Stromal cell of bone marrow (primary cell): ENCODE measurements at regions not wholly inside any gene's neighbourhood (a gene's known extent, or its start where the extent isn't known, plus 50 kb on each side); places are given as distances from the start of the nearest gene placed in this dataset.

Source experiments
- DNase-seq: peaks from one replicate; pipeline ENCODE4 v3.0.0-alpha.2; 2012; ENCODE audit warnings: low read depth

GRCh38 chr5:98564836-98565235 lies 208.6 kb upstream of the RGMB start:
- no peak for DNase-seq

GRCh38 chr5:98568336-98568735 lies 205.1 kb upstream of the RGMB start:
- peak; percentile 61 for DNase-seq

GRCh38 chr5:98569288-98569687 lies 204.2 kb upstream of the RGMB start:
- no peak for DNase-seq

DNA sequence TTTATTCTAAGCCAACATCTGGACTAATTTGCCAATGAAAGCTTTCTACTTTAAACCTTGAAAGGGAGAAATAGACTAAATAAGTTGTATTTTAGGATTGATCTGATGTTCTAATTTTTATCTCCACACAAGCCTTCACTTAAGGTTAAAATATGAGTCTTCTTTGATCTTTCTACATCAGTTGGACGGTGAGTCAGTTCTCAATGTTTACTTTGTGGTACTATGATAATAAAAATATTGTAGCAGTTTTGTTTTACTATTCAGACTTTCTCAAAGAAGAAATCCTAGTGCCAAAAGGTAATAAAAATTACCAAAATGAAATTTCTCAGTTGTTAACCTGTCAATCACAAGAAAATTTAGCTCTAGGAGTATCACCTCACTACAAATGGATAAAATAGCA lies 203.5 kb upstream of the RGMB start:
- DNase-seq = peak; percentile 33

DNA sequence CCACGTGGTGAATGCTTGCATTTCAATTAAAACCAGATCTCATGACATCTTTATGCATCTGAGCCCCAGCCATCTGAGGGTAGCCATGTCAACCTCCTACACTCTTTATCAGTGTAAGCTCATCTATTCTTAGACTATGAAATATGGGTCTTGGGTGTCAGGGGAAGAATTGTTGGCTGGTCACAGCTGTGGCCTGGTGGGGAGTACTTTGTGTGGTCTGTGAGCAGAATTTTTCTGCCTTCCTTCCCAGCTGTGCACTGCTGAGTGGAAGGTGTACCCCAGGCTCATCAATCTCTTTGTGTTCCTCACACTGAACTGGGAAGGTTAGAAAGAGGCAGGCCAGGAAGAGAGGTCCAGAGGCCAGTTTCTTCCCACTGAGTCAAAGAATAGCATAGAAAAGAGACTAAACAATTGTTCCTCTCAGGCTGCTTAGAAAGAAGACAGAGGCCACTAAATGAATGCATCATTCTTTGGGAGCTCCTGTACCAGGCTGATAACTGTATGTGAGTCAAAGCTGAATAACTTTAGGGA lies 202.7 kb upstream of the RGMB start:
- no peak for DNase-seq

DNA sequence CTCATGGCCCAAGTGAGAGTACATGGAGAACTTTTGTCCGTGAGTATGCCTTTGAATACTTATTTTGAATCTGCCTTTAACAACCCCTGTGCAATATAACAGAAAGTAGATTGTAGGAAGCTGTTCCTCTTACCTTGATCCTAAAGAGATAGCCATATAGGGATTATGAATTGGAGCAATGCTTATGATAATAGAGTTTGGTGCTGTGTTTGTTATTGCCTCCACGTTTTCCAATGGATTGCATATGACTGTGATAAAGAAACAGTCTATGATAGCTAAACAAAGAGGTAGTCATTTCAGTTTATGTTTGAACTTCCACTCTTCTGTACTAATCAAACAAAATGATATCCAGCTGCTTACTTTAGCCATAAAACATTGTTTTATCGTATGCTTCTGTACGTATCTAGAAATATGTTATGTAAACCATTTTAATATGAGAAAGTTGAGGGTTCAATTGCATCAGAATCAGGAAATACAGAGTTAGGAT lies 199.6 kb upstream of the RGMB start:
- DNase-seq = no peak

DNA sequence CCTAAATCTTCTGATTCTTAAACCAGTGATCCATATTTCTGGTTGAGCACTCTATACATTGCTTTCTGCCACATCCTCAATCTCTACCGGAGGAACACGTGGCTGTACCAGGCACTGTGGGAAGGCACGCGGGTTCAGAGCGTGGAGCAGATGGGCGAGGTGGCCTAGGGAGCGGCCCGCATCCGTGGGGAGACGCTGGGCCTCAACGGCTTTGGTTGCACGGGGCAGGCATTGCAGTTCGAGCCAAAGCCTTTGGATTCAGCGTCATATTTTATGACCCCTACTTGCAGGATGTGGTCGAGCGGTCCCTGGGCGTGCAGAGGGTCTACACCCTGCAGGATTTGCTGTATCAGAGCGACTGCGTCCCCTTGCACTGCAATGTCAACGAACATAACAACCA lies 197.2 kb upstream of the RGMB start:
- no peak for DNase-seq

GRCh38 chr5:98578438-98578837 lies 195.0 kb upstream of the RGMB start:
- DNase-seq = no peak

DNA sequence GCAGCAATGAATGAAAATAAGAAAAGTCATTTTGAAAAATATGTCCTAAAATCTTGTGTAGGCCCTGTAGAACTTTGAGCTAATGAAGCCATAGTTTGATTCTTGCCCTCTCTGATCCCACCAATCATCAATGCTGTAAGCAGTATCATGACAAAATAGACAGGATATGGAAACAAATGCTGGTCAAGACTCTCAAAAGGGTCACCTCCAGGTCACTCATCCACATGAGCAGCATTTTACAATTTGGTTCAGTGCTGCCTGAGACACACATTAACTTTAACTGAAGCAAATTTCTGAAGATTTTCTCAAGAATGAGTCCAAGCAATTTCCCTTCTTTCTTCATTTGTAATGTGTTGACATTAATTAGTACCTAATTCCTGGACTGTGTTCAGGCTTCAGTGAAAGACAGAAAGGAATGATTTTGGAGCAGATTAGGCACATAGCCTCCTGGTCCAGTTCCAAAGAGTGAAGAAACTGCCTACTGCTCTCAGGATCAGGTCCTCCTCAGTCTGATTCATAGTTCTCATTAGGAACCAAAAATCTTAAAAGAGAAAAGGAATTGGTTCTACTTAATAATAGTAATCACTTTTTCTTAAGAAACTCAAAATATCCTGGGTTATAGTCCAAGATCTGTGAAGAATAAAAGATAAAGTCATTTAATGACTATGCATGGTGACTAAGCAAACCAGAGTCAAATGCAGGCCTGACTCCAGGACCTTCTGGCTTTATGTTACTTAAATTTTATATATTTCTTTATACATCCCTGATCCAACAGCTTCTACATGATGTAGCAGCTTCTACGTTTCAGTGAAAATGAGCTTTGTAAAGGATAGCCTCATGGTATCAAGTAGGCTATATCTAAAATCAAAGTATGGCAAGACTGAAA lies 192.1 kb upstream of the RGMB start:
- peak; percentile 57 for DNase-seq

- no peak for DNase-seq
Measured at GRCh38 chr5:98583586-98583985, 189.9 kb upstream of the RGMB start.

DNA sequence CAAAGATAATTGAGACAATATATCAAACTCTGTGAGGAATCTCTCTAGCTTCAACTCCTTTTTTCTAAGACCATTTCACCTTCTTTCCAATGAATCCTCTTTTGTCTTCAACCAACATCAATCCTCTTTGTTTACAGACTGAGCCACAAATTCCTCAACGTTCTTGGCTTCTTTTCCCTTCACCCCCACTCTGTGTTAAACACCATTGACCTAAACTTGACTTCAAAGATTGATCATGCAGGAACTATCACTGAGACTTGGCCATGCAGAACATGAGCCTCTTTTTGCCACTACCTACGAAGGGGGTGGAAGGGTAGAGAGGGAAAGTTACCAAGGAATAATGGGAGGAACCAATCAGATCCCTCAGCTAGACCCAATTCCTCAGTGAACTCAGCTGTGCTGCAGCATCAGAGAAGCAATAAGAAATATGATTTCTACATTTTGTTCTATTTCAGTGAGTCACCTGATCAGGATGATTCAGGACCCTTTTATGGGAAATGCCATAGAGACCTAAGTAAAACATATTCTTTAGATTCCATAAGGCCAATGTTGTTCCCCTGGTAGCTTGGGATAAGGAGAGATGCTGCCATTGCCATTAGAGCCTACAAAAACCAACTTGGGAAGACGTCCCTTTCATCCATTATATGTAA lies 187.7 kb upstream of the RGMB start:
- no peak for DNase-seq

DNA sequence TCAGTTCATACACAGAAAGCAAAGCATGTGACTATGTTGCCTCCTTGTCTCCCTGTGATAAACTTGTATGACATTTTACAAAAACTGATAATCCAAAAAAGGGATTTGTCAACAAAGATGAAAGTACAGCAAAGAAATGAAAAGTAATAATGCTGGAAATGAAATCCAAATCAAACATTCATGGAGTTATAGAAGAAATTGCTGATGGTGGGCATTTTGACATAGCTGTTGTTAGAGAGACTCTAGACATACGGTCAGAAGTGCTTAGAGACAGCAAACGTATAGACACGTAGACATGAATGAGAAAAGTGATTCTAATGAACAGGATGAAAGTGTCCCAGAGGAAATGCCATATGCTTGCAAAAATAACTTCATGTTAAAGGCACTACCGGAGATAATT lies 186.9 kb upstream of the RGMB start:
- DNase-seq = no peak

DNA sequence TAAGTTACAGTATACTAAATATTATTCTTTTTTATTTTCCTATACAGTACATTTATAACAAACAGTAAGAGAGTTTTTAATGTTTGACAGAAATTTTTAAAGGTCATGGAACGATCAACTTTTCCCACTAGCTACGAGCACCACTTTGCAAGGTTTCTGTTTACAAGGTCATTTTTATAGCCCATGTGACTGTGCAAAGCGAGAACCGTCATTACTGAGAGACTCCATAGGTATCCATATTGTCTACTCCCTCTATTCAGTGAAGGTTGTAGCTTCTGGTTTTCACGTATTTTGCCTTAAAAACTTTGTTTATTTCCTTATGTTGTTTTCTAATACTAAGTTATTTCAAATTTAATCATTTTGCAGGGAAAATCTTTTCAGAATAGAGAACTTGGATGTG lies 186.3 kb upstream of the RGMB start:
- DNase-seq = no peak

- DNase-seq = no peak
Measured at GRCh38 chr5:98588215-98588614, 185.2 kb upstream of the RGMB start.

GRCh38 chr5:98593418-98593817 lies 180.0 kb upstream of the RGMB start:
- no peak for DNase-seq

GRCh38 chr5:98594098-98594497 lies 179.4 kb upstream of the RGMB start:
- no peak for DNase-seq

DNA sequence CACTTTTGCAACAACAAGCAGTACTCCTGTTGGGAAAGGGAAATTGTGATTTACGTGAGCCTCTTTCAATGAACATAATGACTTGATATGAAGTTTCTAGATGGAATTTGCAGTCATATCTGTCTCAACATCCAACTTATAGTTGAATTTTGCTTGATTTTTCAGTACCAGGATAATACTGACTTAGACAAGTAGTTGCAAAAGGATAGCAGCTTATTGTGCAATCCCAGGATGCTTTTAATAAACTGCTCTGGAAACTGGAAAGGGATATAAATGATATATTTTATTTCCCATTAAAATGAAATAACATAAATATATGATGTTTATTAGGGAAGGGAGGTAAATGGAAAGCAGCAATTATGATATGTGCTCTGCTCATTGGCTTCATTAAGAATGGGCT lies 174.4 kb upstream of the RGMB start:
- no peak for DNase-seq

- DNase-seq = no peak
Measured at GRCh38 chr5:98602534-98603112, 170.8 kb upstream of the RGMB start.

DNA sequence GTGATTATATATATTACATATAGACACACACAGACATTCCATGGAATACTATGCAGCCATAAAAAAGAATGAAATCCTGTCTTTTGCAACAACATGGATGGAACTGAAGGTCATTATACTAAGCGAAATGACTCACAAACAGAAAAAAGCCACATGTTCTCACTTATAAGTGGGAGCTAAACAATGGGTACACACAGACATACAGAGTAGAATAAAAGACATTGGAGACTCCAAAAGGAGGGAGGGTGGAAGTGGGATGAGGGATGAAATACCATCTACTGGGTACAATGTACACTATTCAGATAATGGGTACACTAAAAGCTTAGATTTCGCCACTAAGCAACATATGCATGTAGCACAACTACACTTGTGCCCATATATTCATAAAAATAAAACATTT lies 170.0 kb upstream of the RGMB start:
- no peak for DNase-seq

GRCh38 chr5:98604301-98604700 lies 169.2 kb upstream of the RGMB start:
- DNase-seq = no peak

- DNase-seq = no peak
Measured at GRCh38 chr5:98604721-98605425, 168.6 kb upstream of the RGMB start.

DNA sequence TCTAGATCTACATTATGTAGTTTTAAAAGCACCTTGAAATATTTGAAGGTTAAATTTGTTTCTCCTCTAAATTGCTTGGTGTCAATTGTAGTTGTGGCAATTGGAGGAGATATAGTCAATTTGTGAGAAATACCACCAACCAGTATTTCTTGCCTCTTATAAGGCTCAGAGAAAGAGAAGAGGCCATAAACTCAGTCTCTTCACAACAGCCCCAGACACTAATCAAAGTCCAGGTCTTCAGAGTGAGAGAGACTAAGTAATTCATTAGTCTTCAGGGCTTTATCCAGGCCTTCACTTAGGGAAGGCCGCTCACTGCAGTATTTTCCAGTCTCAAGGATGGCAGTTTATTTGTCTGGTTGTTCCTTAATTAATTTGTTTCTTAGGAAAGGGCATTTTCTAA lies 168.0 kb upstream of the RGMB start:
- DNase-seq = no peak
